ENCODE measurements at regions not wholly inside any gene's neighbourhood (a gene's known extent, or its start where the extent isn't known, plus 50 kb on each side); places are given as distances from the start of the nearest gene placed in this dataset.

DNA sequence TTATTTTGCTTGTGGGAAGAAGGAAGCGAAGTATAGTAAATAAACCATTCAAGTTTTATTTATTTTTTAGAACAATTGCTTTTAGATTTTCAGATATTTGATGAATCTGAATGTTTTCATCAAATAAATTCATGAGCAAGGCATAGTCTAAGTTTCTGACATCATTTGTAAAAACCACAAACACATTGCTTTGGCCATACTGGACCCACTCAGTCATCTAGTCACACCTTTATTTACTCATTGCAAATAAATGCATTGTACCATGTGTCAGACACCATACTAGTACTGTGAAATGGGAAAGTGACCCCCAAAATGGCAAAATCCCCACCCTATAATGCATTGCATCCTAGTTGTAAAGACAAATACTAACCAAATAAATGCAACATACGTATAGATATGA, 449.1 kb upstream of the SMIM31 start:
- WGBS (ENCODE audit: extremely low coverage, insufficient read length, low lambda C conversion rate): no CpG with 5 or more reads among the region's 2 CpGs
- no peaks in the 10 kb centered on the region for H3K36me3 Mint-ChIP-seq (ENCODE audit: insufficient read depth in 1 of 3, low read depth in 3 of 3)
- no peak overlapping the region for H3K14ac ChIP-seq (ENCODE audit: insufficient read depth, low read length)

More for the DNA sequence above, 449.1 kb upstream of the SMIM31 start:
- Histone ChIP-seq H2BK120ac (ENCODE audit: low read depth, low read length, poor library complexity, severe bottlenecking) (no peak overlapping the region), H4K20me1 (ENCODE audit: control insufficient read depth, insufficient read depth, insufficient read length) (no peaks in the 10 kb centered on the region), H4K91ac (ENCODE audit: insufficient read length, low read depth, low read length) (no peak overlapping the region), H2BK15ac (ENCODE audit: low read depth, low read length) (no peak overlapping the region), H4K5ac (ENCODE audit: insufficient read length, low read depth, low read length) (no peak overlapping the region), H3K9me3 (ENCODE audit: control insufficient read depth, low read depth, low read length) (no peaks in the 10 kb centered on the region), H3K23ac (ENCODE audit: insufficient read length, low read depth, low read length) (no peak overlapping the region), H2AK5ac (ENCODE audit: insufficient read length, low read length) (no peak overlapping the region), H2BK5ac (ENCODE audit: insufficient read length, low read length) (no peak overlapping the region), H3K4me2 (ENCODE audit: insufficient read depth, insufficient read length, low read length) (no peak overlapping the region), H3K4ac (ENCODE audit: low read depth, low read length) (no peak overlapping the region), H2AFZ (ENCODE audit: low read length) (no peak overlapping the region), H4K8ac (replicated peaks; ENCODE audit: insufficient read length, low read depth, low read length) (no peak overlapping the region), H3K56ac (ENCODE audit: insufficient read length, low read depth, low read length) (no peak overlapping the region), H3K27me3 (ENCODE audit: insufficient read depth, low read length) (no peaks in the 10 kb centered on the region), H3K79me1 (ENCODE audit: insufficient read depth, low read depth, low read length, poor library complexity, severe bottlenecking) (no peaks in the 10 kb centered on the region), H3T11ph (ENCODE audit: low read length) (no peak overlapping the region), H3K23me2 (ENCODE audit: insufficient read length, low read depth, low read length, poor library complexity, severe bottlenecking) (no peaks in the 10 kb centered on the region), H3K18ac (ENCODE audit: insufficient read length, low read depth, low read length) (no peak overlapping the region), H3K27ac (ENCODE audit: insufficient read length, low read depth, low read length) (no peak overlapping the region), H2BK12ac (ENCODE audit: insufficient read length, low read depth, low read length) (no peak overlapping the region), H3K9ac (ENCODE audit: extremely low read depth, insufficient read length, low read length) (no peak overlapping the region), H2BK20ac (ENCODE audit: low read depth, low read length, poor library complexity, severe bottlenecking) (no peak overlapping the region), H3K79me2 (ENCODE audit: insufficient read depth, low read length) (no peaks in the 10 kb centered on the region), H3K4me1 (ENCODE audit: insufficient read depth, low read length) (no peaks in the 10 kb centered on the region)
- TF ChIP-seq, protein P1, sequence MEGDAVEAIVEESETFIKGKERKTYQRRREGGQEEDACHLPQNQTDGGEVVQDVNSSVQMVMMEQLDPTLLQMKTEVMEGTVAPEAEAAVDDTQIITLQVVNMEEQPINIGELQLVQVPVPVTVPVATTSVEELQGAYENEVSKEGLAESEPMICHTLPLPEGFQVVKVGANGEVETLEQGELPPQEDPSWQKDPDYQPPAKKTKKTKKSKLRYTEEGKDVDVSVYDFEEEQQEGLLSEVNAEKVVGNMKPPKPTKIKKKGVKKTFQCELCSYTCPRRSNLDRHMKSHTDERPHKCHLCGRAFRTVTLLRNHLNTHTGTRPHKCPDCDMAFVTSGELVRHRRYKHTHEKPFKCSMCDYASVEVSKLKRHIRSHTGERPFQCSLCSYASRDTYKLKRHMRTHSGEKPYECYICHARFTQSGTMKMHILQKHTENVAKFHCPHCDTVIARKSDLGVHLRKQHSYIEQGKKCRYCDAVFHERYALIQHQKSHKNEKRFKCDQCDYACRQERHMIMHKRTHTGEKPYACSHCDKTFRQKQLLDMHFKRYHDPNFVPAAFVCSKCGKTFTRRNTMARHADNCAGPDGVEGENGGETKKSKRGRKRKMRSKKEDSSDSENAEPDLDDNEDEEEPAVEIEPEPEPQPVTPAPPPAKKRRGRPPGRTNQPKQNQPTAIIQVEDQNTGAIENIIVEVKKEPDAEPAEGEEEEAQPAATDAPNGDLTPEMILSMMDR (conservative IDR thresholded peaks at IDR 0.05): no peak
- no peaks in the 10 kb centered on the region for H3K27me3 Mint-ChIP-seq (ENCODE audit: low read depth)
- H3K9me3 Mint-ChIP-seq: no peaks in the 10 kb centered on the region
- no peak for DNase-seq
- peaks cover 3 to 4% of the 10 kb centered on the region in 2 experiments; a peak in 3 of 4 replicates for H3K4me1 Mint-ChIP-seq
- no peak overlapping the region for H3K4me3 Mint-ChIP-seq
- H3K27ac Mint-ChIP-seq: no peak overlapping the region
